NCI-H748 treated with DMSO at 0.1 percent for 48 hours (cell line): ENCODE measurements at regions not wholly inside any gene's neighbourhood (a gene's known extent, or its start where the extent isn't known, plus 50 kb on each side); places are given as distances from the start of the nearest gene placed in this dataset.
"Not testable (repeated sequence)": the region's sequence is repeated elsewhere in the genome, so short reads cannot be mapped to it uniquely, and the experiment has no call there.

Experiments used
- DNase-seq: peaks from one replicate; lab custom pipeline; 2025; lab: John Stamatoyannopoulos, UW

DNA sequence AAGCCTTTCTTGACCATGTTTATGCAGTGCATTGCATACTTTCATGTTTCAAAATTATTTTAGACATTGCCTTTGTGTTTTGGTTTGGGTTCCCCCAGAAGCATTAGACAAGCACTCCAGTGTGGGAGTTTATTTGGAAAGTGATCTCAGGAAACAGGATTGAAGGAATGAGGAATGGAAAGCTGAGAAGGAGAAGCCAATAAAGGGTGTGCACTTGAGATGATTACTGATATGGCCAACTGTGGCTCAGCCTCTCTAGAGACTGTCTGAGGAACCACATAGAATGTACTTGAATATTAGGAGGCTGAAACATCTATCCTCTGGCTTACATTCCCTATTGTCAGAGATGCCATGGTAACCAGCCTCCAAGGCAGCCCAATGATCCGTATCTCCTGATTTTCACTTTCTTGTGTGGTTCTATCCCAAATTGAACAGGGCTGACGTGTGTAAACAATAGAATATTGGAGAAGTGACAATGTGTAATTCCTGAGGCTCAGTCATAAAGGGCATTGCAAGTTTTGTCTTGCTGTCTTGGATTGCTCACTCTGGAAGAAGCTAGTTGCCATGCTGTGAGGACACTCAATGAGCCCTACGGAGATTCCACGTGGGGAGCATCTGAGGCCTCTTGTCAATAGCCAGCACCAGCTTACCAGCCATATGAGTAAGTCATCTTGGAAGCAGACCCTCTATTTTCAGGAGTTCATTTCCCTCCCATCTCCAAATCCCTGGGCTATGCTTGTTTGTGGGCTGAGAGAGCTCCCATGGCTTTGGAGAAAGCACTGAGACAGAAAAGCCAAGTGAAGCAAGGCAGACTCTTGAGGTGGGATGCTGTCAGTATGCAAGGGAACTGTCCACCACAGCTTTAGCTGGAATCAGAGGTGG is 84.7 kb downstream of the SCN11A start:
- no peak for DNase-seq

GRCh38 chr3:38964646-38965045 is 87.1 kb downstream of the SCN11A start:
- no peak for DNase-seq

- no peak for DNase-seq
Measured at GRCh38 chr3:38964204-38964603, 87.5 kb downstream of the SCN11A start.

DNA sequence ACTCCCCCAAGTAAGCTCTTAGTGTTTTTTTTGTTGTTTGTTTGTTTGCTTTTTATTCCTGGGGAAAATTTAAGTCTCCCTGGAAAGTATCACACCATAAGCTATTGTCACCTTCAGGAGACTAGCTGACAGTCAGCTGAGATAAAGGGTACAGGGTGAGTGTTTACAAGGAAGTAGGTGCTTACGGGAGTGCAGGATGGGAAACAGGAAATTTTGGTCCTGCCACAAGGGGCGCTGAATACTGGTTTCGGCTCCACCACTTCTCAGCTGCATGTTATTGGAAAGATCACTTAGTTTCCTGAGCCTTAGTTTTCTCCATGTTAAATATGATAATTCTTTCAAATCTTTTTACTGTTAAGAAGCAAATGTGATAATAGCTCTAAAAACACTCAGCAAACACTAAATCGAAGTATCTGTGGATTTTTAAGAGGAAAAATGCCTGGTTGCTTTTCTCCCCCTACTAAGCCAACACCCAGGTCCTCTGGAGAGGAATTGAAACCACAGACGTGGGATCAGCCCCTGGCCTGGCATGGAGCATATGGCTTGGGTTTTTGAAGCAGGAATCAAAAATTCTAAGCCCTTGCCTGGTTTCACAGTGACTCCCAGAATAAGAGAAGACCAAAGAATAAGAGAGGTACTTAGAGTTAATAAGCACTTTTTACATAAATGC is 90.7 kb downstream of the SCN11A start:
- DNase-seq, result peak; percentile 52

- DNase-seq, result no peak
Measured at GRCh38 chr3:38960042-38960622, 91.6 kb downstream of the SCN11A start.

GRCh38 chr3:38958026-38958720 is 93.6 kb downstream of the SCN11A start:
- DNase-seq, result no peak

DNA sequence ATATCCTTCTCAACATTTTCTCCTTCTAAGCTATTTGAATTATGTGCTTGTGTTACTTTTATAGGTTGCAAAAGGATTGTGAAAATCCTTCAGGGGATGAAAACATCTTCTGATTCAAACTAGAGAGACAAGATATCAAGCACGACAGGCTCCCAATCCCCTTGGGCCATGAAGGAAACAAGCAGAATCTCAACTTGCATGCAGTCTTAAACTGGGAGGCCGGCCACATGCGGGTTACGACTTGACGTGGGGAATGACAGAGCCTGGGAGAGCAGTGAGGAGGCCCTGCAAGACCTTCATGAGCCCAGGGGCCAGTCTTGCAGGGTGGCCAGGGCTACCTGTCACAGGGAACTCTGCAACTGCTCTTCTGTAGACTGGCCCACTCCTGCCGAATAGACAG is 94.4 kb downstream of the SCN11A start:
- DNase-seq, result no peak

- no peak for DNase-seq
Measured at GRCh38 chr3:38952721-38953120, 99.0 kb downstream of the SCN11A start.

DNA sequence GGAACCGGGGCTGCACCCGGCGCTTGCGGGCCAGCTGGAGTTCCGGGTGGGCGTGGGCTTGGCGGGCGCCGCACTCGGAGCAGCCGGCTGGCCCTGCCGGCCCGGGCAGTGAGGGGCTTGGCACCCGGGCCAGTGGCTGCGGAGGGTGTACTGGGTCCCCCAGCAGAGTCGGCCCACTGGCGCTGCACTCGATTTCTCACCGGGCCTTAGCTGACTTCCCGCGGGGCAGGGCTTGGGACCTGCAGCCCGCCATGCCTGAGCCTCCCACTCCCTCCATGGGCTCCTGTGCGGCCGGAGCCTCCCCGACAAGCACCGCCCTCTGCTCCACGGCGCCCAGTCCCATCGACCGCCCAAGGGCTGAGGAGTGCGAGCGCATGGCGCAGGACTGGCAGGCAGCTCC is 100.6 kb downstream of the SCN11A start:
- DNase-seq, result not testable (repeated sequence)

DNA sequence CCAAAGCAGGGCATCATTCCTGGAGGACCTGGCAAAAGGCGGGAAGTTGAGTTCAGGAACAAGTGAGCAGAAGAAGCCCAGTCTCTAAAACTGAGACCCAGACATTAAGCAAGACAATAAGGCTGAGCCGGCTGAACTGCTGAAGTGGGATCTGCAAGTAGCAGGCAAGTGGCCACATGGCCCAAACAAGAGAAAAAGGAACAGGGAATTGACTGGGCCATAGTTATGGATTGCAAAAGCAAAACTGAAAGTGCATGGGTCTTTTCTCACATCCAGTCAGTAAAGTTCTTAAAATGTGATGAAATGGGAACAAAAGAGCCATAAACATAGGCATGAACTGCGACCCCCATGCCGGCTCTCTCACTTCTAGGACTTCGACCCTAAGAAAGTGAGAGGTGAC is 101.2 kb downstream of the SCN11A start:
- DNase-seq, result no peak

- DNase-seq, result no peak
Measured at GRCh38 chr3:38949994-38950393, 101.8 kb downstream of the SCN11A start.

DNA sequence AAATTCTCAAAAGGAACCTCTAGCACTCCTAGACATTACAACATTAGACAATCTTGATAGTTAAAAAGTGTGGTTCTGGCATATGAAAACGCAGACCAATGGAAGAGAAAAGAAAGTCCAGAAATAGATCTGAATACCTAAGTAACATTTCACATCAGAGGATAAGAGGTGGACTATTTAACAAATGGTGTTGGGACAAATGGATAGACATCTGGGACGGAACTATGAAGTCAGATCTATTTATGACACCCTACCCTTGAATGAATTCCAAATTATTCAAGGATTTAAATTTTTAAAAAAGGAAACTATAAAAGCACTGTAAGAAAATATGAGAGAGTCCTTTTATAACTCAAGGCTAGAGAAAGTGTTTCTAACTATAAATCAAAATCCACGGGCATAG is 111.3 kb downstream of the SCN11A start:
- no peak for DNase-seq

DNA sequence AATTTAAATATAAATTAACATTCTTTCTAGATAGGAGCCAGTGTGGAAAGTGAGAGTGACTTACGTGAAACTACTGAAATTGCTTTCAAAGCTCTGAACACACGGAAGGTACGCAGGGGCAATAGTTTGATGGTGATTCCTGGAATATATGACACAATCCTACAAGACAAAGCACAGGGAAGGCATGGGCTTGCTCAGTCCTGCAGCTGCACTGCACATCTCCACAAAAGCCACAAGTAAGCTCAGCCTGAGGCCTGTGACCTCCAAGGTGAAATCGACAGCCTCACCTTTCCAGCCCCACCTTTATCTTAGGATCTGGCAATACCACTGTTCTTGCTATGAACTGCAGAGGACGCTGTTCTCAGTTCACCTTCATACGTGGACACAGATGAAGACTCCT is 109.3 kb upstream of the SCN10A start:
- DNase-seq, result no peak

- DNase-seq, result no peak
Measured at GRCh38 chr3:38916706-38917105, 100.7 kb upstream of the SCN10A start.

DNA sequence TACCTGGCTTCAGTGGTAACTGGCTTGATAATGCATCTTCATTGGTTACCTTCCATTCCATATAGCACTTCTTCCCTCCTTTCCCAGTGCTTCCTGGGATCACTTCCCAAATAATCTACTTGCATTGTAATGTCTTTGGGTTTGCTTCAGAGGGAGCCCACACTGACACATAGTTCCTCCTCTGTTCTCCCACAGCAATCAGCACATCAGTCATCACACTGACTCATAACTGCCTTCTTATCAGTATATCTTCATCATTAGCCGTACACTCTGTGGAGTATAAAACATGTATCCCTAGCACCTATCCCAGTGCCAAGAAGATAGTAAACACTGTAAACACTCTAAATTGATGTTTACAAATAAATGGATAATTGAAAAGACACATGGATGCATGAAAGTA is 91.4 kb upstream of the SCN10A start:
- DNase-seq, result no peak

DNA sequence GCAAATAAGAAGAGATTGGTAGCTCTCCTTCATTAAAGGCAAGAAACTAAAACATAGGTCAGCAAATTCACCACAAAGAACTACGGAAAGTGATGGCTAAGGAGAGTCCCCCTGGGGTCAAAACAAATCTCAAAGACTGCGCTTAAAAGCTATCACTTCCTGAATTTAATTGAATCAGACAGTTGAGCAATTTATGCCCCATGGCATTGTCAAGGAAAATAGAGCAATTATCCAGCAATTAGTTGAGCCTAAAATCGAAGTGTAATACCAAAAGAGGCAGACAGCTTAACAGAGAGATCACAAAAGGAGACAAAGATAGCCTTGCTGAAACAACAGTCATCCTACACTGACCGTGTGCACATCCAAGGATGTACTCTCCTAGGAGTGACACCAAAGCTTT is 74.4 kb upstream of the SCN10A start:
- DNase-seq, result no peak

GRCh38 chr3:38878646-38879045 is 62.6 kb upstream of the SCN10A start:
- DNase-seq, result no peak
